ENCODE measurements at regions not wholly inside any gene's neighbourhood (a gene's known extent, or its start where the extent isn't known, plus 50 kb on each side); places are given as distances from the start of the nearest gene placed in this dataset.

DNA sequence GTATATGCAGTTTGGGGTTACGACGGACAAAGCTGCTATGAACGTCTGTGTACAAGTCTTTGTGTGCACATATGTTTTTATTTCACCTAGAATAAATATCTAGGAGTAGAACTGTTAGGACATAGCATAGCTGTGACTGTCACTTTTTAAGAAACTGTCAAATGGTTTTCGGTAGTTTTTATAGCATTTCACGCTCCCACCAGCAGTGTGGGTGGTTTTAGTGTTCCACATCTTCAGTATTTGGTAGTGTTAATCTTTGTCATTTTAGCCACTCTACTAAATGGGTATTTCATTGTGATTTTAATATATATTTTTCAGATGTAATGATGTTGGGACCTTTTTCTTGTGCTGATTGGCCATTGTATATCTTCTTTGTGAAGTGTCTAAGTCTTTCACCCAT lies 109.1 kb upstream of the BCAT1 start:
- Histone ChIP-seq H3K9me3 (ENCODE audit: control insufficient read depth, low read length) (no peaks in the 10 kb centered on the region), H3K27me3 (replicated peaks; ENCODE audit: control insufficient read depth, insufficient read depth, low read length, poor library complexity, severe bottlenecking) (no peaks in the 10 kb centered on the region), H3K4me3 (ENCODE audit: insufficient read depth, low read depth, low read length, poor library complexity, severe bottlenecking) (no peak overlapping the region), H3K27ac (ENCODE audit: insufficient read depth, low read length, poor library complexity, severe bottlenecking) (no peak overlapping the region), H3K36me3 (ENCODE audit: control insufficient read depth, insufficient read depth, low read length) (no peaks in the 10 kb centered on the region), H3K4me1 (ENCODE audit: control insufficient read depth, insufficient read depth, low read length, poor library complexity, severe bottlenecking) (peaks cover 14% of the 10 kb centered on the region)
- DNase-seq, result no peak

DNA sequence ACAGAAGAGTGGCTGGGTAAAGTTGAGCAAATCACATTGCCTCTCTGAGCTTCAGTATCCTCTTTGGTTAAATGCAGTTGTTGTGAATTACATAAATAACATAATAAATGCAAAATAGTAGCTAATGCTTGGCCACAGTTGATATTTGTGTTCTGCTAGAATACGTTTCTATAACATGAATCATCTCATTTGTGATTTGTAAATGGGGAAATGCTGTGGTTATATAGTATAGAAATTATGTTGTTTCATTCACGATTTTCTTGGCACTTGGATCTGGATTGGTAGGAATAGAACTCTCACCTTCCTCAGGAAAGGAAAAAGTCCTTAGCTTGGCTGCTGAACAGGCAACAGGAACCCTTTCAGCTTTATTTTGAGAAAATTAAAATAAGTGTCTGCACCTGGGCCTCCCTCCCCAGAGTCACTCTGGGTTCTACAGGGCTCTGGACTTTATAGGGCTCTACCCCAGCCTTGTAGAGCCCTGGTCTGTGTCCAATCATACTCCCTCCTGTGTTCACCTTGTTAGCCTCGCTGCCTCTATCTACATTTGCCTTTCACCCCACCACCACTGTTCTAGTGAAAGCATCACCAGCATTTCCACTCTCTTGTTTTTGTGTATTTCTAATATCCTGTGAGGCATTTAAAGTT lies 107.7 kb upstream of the BCAT1 start:
- no peaks in the 10 kb centered on the region for H3K36me3 ChIP-seq (ENCODE audit: control insufficient read depth, insufficient read depth, low read length)
- H3K27ac ChIP-seq (ENCODE audit: insufficient read depth, low read length, poor library complexity, severe bottlenecking), result no peak overlapping the region
- DNase-seq, result no peak
- H3K4me3 ChIP-seq (ENCODE audit: insufficient read depth, low read depth, low read length, poor library complexity, severe bottlenecking), result no peak overlapping the region
- peaks cover 15% of the 10 kb centered on the region for H3K4me1 ChIP-seq (ENCODE audit: control insufficient read depth, insufficient read depth, low read length, poor library complexity, severe bottlenecking)
- H3K9me3 ChIP-seq (ENCODE audit: control insufficient read depth, low read length), result no peaks in the 10 kb centered on the region
- no peaks in the 10 kb centered on the region for H3K27me3 ChIP-seq (replicated peaks; ENCODE audit: control insufficient read depth, insufficient read depth, low read length, poor library complexity, severe bottlenecking)

- Histone ChIP-seq H3K4me1 (ENCODE audit: control insufficient read depth, insufficient read depth, low read length, poor library complexity, severe bottlenecking) (peaks cover 21% of the 10 kb centered on the region), H3K4me3 (ENCODE audit: insufficient read depth, low read depth, low read length, poor library complexity, severe bottlenecking) (no peak overlapping the region), H3K36me3 (ENCODE audit: control insufficient read depth, insufficient read depth, low read length) (no peaks in the 10 kb centered on the region), H3K9me3 (ENCODE audit: control insufficient read depth, low read length) (no peaks in the 10 kb centered on the region), H3K27me3 (replicated peaks; ENCODE audit: control insufficient read depth, insufficient read depth, low read length, poor library complexity, severe bottlenecking) (no peaks in the 10 kb centered on the region), H3K27ac (ENCODE audit: insufficient read depth, low read length, poor library complexity, severe bottlenecking) (no peak overlapping the region)
- no peak for DNase-seq
These were observed 107.1 kb upstream of the BCAT1 start for GRCh38 chr12:25056011-25056410.

DNA sequence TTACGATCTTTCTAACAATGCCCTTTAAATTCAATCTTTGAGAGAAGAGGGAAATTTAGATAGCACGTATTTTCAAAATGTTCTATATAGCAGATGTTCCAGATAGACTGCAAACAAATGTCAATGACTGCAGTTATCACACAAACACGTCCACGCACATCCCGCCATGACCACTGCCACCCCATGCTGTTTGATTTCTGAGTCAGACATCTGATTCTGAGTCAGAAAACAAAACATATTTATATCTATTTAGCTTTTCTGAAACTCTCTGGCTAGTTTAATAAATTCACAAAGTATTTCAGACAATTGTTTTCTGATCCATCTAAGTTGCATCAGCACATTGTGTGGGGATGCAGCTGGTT lies 105.9 kb upstream of the BCAT1 start:
- no peaks in the 10 kb centered on the region for H3K27me3 ChIP-seq (replicated peaks; ENCODE audit: control insufficient read depth, insufficient read depth, low read length, poor library complexity, severe bottlenecking)
- no peaks in the 10 kb centered on the region for H3K9me3 ChIP-seq (ENCODE audit: control insufficient read depth, low read length)
- no peaks in the 10 kb centered on the region for H3K36me3 ChIP-seq (ENCODE audit: control insufficient read depth, insufficient read depth, low read length)
- peaks cover 22% of the 10 kb centered on the region for H3K4me1 ChIP-seq (ENCODE audit: control insufficient read depth, insufficient read depth, low read length, poor library complexity, severe bottlenecking)
- DNase-seq, result peak in 1 of 3 donors; percentile 28
- H3K4me3 ChIP-seq (ENCODE audit: insufficient read depth, low read depth, low read length, poor library complexity, severe bottlenecking), result peak overlapping the region; percentile 44
- H3K27ac ChIP-seq (ENCODE audit: insufficient read depth, low read length, poor library complexity, severe bottlenecking), result peak overlapping the region; percentile 73

GRCh38 chr12:25054076-25054782 lies 105.3 kb upstream of the BCAT1 start:
- no peak for DNase-seq
- H3K4me3 ChIP-seq (ENCODE audit: insufficient read depth, low read depth, low read length, poor library complexity, severe bottlenecking), result peak overlapping the region; percentile 44
- no peaks in the 10 kb centered on the region for H3K9me3 ChIP-seq (ENCODE audit: control insufficient read depth, low read length)
- peak overlapping the region; percentile 73 for H3K27ac ChIP-seq (ENCODE audit: insufficient read depth, low read length, poor library complexity, severe bottlenecking)
- H3K27me3 ChIP-seq (replicated peaks; ENCODE audit: control insufficient read depth, insufficient read depth, low read length, poor library complexity, severe bottlenecking), result no peaks in the 10 kb centered on the region
- peaks cover 22% of the 10 kb centered on the region for H3K4me1 ChIP-seq (ENCODE audit: control insufficient read depth, insufficient read depth, low read length, poor library complexity, severe bottlenecking)
- H3K36me3 ChIP-seq (ENCODE audit: control insufficient read depth, insufficient read depth, low read length), result no peaks in the 10 kb centered on the region

- peak overlapping the region; percentile 73 for H3K27ac ChIP-seq (ENCODE audit: insufficient read depth, low read length, poor library complexity, severe bottlenecking)
- H3K4me3 ChIP-seq (ENCODE audit: insufficient read depth, low read depth, low read length, poor library complexity, severe bottlenecking), result peak overlapping the region; percentile 65
- peaks cover 22% of the 10 kb centered on the region for H3K4me1 ChIP-seq (ENCODE audit: control insufficient read depth, insufficient read depth, low read length, poor library complexity, severe bottlenecking)
- H3K36me3 ChIP-seq (ENCODE audit: control insufficient read depth, insufficient read depth, low read length), result no peaks in the 10 kb centered on the region
- DNase-seq, result peak in 1 of 3 donors; percentile 2
- no peaks in the 10 kb centered on the region for H3K9me3 ChIP-seq (ENCODE audit: control insufficient read depth, low read length)
- H3K27me3 ChIP-seq (replicated peaks; ENCODE audit: control insufficient read depth, insufficient read depth, low read length, poor library complexity, severe bottlenecking), result no peaks in the 10 kb centered on the region
These were observed 104.0 kb upstream of the BCAT1 start for GRCh38 chr12:25052914-25053211.

DNA sequence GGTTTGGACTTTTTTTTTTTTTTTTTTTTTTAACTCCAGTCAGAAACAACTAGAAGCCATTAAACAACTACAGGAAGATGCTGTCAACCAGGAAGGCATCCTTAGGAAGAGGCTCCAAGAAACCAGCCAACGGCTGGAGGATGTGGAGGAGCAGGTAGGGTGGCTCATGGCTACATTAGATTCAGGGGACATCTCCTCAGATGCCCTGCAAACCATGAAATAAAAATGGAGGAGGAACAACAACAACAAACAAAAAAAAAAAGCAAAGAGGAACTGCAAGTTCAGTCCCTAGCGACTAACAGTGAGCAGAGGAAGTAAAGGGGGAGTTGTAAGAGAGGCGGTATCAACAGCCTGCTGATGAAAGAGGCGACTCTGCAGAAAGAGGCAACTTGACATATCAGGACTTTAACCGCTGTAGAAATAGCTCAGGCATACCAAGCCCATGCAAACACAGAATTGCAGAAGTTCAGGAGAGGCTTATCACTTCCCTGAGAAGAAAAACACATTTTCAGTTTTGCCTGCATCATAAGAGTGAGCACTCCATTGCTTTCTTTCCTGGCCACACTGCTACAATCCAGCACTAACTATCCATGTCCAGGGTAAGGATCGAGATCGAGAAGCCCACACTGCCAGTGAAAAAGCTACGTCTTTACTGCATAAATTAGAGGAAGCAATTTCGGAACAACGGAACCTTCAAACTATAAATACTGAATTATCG lies 103.5 kb upstream of the BCAT1 start:
- Histone ChIP-seq H3K9me3 (ENCODE audit: control insufficient read depth, low read length) (no peaks in the 10 kb centered on the region), H3K4me1 (ENCODE audit: control insufficient read depth, insufficient read depth, low read length, poor library complexity, severe bottlenecking) (peaks cover 22% of the 10 kb centered on the region), H3K27ac (ENCODE audit: insufficient read depth, low read length, poor library complexity, severe bottlenecking) (peak overlapping the region; percentile 73), H3K27me3 (replicated peaks; ENCODE audit: control insufficient read depth, insufficient read depth, low read length, poor library complexity, severe bottlenecking) (no peaks in the 10 kb centered on the region), H3K36me3 (ENCODE audit: control insufficient read depth, insufficient read depth, low read length) (no peaks in the 10 kb centered on the region), H3K4me3 (ENCODE audit: insufficient read depth, low read depth, low read length, poor library complexity, severe bottlenecking) (peak overlapping the region; percentile 65)
- DNase-seq, result peak in 2 of 3 donors; percentile 21 to 54

DNA sequence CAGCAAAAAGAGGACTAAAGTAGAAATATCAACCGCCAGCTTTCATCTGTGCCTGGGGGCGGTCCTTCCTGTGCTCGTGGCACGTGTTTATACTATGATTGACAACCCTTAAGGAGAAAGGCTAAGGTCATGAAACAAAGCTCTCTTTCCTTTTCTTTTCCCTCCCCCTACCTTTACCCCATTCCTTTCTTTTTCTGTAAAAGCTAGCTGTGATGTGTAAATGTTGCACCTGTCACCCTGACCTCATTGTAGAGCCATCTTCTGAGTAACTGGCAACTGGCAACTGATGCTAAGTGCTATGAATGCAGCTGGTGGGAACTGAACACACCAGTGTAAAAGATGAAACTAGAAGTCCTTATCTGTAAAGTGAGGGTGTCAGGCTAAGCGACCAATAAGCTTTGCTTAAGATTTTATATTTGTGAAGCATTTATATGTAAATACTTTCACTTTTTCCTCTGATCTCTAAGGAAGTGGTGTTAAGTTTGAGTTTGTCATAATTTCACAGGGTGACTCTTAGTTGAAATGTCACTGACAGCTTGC lies 102.8 kb upstream of the BCAT1 start:
- Histone ChIP-seq H3K9me3 (ENCODE audit: control insufficient read depth, low read length) (no peaks in the 10 kb centered on the region), H3K4me1 (ENCODE audit: control insufficient read depth, insufficient read depth, low read length, poor library complexity, severe bottlenecking) (peaks cover 20% of the 10 kb centered on the region), H3K36me3 (ENCODE audit: control insufficient read depth, insufficient read depth, low read length) (no peaks in the 10 kb centered on the region), H3K4me3 (ENCODE audit: insufficient read depth, low read depth, low read length, poor library complexity, severe bottlenecking) (peak overlapping the region; percentile 65), H3K27me3 (replicated peaks; ENCODE audit: control insufficient read depth, insufficient read depth, low read length, poor library complexity, severe bottlenecking) (no peaks in the 10 kb centered on the region), H3K27ac (ENCODE audit: insufficient read depth, low read length, poor library complexity, severe bottlenecking) (peak overlapping the region; percentile 73)
- peak; percentile 10 to 32 (median 32) for DNase-seq

DNA sequence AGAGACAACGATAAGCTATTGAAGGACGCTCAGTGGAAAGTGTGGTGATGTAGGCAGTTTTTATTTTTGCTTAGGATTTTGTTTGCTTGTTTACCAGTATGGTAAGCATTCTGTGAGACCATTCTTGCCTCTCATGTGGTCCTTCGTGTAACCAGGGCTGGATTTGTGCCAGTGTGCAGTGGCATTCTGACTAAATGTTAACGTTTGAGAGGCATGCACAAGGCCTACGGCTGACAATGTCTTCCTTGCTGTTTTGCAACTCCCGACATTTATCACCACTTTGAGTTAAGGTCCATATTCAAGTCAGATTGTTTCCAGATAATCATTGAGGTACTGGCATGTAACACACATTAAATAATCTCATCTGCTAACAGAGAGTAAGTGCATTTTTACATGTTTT lies 102.3 kb upstream of the BCAT1 start:
- Histone ChIP-seq H3K27ac (ENCODE audit: insufficient read depth, low read length, poor library complexity, severe bottlenecking) (peak overlapping the region; percentile 73), H3K27me3 (replicated peaks; ENCODE audit: control insufficient read depth, insufficient read depth, low read length, poor library complexity, severe bottlenecking) (no peaks in the 10 kb centered on the region), H3K4me3 (ENCODE audit: insufficient read depth, low read depth, low read length, poor library complexity, severe bottlenecking) (peak overlapping the region; percentile 65), H3K9me3 (ENCODE audit: control insufficient read depth, low read length) (no peaks in the 10 kb centered on the region), H3K36me3 (ENCODE audit: control insufficient read depth, insufficient read depth, low read length) (no peaks in the 10 kb centered on the region), H3K4me1 (ENCODE audit: control insufficient read depth, insufficient read depth, low read length, poor library complexity, severe bottlenecking) (peaks cover 17% of the 10 kb centered on the region)
- DNase-seq, result no peak

GRCh38 chr12:25045869-25046268 lies 97.0 kb upstream of the BCAT1 start:
- no peaks in the 10 kb centered on the region for H3K27me3 ChIP-seq (replicated peaks; ENCODE audit: control insufficient read depth, insufficient read depth, low read length, poor library complexity, severe bottlenecking)
- no peak for DNase-seq
- H3K9me3 ChIP-seq (ENCODE audit: control insufficient read depth, low read length), result peaks cover 3% of the 10 kb centered on the region
- no peak overlapping the region for H3K4me3 ChIP-seq (ENCODE audit: insufficient read depth, low read depth, low read length, poor library complexity, severe bottlenecking)
- H3K4me1 ChIP-seq (ENCODE audit: control insufficient read depth, insufficient read depth, low read length, poor library complexity, severe bottlenecking), result no peaks in the 10 kb centered on the region
- no peaks in the 10 kb centered on the region for H3K36me3 ChIP-seq (ENCODE audit: control insufficient read depth, insufficient read depth, low read length)
- H3K27ac ChIP-seq (ENCODE audit: insufficient read depth, low read length, poor library complexity, severe bottlenecking), result no peak overlapping the region

Data from effector memory CD4-positive, alpha-beta T cell (primary cell).